HEK293T (cell line): ENCODE measurements at regions not wholly inside any gene's neighbourhood (a gene's known extent, or its start where the extent isn't known, plus 50 kb on each side); places are given as distances from the start of the nearest gene placed in this dataset.

Experiments
- BHLHE40 ChIP-seq: fragments of 450-650 bp; IDR thresholded peaks from 2 replicates; pipeline ENCODE4 v1.6.1; 2016; ENCODE audit warnings: mild to moderate bottlenecking, moderate library complexity, borderline replicate concordance
- NFRKB ChIP-seq: fragments of 450-650 bp; IDR thresholded peaks from 2 replicates; pipeline ENCODE4 v1.6.1; 2016; ENCODE audit warnings: mild to moderate bottlenecking, moderate library complexity

GRCh38 chr9:119788921-119789320 lies 419.7 kb upstream of the BRINP1 start:
- TF ChIP-seq BHLHE40 (no peak), NFRKB (no peak)
